Ascending aorta (tissue), 2 donors: ENCODE measurements at regions not wholly inside any gene's neighbourhood (a gene's known extent, or its start where the extent isn't known, plus 50 kb on each side); places are given as distances from the start of the nearest gene placed in this dataset.

ENCODE experiments used
- DNase-seq, 2 donors: peaks; one replicate each; pipeline ENCODE4 v3.0.0-alpha.2; 2019; ENCODE audit warnings: low spot score in 2 of 2
- H3K27ac ChIP-seq, 2 donors: fragments of 200-600 bp; sonication (generic); one replicate each; pipeline ENCODE4 v1.5.1; 2016 to 2017; ENCODE audit warnings: mild to moderate bottlenecking in 1 of 2
- H3K27me3 ChIP-seq: fragments of 200-600 bp; sonication (generic); one replicate; pipeline ENCODE4 v1.5.1; 2017
- H3K36me3 ChIP-seq, 2 donors: fragments of 200-600 bp; sonication (generic); one replicate each; pipeline ENCODE4 v1.5.1; 2016
- H3K4me1 ChIP-seq, 2 donors: fragments of 200-600 bp; sonication (generic); one replicate each; pipeline ENCODE4 v1.5.1; 2016 to 2017; ENCODE audit warnings: mild to moderate bottlenecking in 1 of 2
- H3K4me3 ChIP-seq, 2 donors: fragments of 200-600 bp; sonication (generic); one replicate each; pipeline ENCODE4 v1.5.1; 2016 to 2017; ENCODE audit warnings: mild to moderate bottlenecking in 1 of 2
- H3K9me3 ChIP-seq, 2 donors: fragments of 200-600 bp; sonication (generic); one replicate each; pipeline ENCODE4 v1.5.1; 2016
- intact Hi-C: fragments of 100-400 bp; cut with DNase I; formaldehyde crosslinking; loops from one replicate; pipeline ENCODE4 v1.15.1; 2023
- TF ChIP-seq, protein P1 (sequence below), 3 experiments: fragments of 200-600 bp in 2 of 3; fragments of 450-650 bp in 1 of 3; sonication (generic) in 2 of 3; IDR thresholded peaks; one replicate each; pipeline ENCODE4 v1.5.1; 2016 to 2019; ENCODE audit warnings: antibody characterized with exemption in 3 of 3, mild to moderate bottlenecking in 1 of 3, moderate library complexity in 1 of 3

DNA sequence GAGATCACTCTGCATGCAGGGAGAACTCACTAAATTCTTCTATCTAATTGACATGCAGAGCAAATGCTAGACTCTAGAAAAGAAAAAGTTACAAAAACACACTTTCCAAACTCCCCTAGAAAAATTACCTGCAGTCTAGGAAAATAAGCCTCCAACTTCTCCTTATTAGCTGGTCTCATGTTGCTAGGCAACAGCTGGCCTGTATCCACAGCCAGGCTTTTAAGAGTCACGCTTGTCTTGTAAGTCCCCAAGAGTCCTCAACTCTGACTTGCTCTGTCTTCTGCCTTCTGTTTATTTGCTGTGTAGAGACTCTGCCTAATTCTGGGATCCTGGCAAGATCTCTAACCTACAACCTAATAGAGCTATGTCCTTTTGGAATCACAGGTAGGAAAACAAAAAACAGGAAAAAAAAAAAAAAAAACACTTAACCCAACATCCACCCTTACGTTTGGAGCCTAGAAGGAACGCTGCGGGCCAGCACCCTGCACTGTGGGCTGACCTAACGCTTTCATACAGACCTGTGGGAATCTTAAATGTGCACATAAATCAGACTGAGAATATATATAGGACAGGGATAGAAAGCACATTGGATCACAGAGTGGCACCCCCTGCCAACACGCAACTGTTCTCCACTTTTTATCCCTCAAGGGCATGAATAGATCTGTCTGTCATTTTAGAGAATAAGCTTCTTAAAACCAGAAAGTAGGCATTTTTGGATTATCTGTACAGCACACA is 117.0 kb upstream of the PTPRZ1 start:
- no peaks in the 10 kb centered on the region for H3K36me3 ChIP-seq
- DNase-seq: no peak
- intact Hi-C loops: no loop called here
- no peak overlapping the region for H3K27ac ChIP-seq
- no peaks in the 10 kb centered on the region for H3K9me3 ChIP-seq
- no peak overlapping the region for H3K4me3 ChIP-seq
- H3K4me1 ChIP-seq: no peaks in the 10 kb centered on the region
- TF ChIP-seq, protein P1, sequence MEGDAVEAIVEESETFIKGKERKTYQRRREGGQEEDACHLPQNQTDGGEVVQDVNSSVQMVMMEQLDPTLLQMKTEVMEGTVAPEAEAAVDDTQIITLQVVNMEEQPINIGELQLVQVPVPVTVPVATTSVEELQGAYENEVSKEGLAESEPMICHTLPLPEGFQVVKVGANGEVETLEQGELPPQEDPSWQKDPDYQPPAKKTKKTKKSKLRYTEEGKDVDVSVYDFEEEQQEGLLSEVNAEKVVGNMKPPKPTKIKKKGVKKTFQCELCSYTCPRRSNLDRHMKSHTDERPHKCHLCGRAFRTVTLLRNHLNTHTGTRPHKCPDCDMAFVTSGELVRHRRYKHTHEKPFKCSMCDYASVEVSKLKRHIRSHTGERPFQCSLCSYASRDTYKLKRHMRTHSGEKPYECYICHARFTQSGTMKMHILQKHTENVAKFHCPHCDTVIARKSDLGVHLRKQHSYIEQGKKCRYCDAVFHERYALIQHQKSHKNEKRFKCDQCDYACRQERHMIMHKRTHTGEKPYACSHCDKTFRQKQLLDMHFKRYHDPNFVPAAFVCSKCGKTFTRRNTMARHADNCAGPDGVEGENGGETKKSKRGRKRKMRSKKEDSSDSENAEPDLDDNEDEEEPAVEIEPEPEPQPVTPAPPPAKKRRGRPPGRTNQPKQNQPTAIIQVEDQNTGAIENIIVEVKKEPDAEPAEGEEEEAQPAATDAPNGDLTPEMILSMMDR (IDR thresholded peaks at IDR 0.05): no peak
- H3K27me3 ChIP-seq: no peaks in the 10 kb centered on the region

DNA sequence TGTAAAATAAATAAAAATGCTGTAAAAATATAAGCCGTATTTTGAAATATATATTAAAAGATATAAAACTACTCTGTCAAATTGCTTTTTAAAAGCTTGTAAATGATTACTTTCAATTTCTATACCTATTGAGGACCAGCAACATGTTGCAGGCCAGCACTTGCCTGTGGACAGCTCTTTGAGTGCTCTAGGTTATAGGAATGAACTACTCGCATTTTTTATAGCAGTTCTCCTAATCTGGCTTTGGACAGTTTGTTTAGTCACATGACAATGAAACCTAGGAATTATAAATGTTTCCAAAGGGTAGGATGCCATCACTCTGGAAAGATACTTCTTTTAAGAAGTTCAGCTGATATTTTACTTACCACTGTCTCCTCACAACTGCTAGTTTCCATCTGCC is 117.7 kb upstream of the PTPRZ1 start:
- Histone ChIP-seq H3K4me1 (no peaks in the 10 kb centered on the region), H3K27me3 (no peaks in the 10 kb centered on the region), H3K36me3 (no peaks in the 10 kb centered on the region), H3K9me3 (no peaks in the 10 kb centered on the region), H3K4me3 (no peak overlapping the region), H3K27ac (no peak overlapping the region)
- intact Hi-C loops: no loop called here
- TF ChIP-seq, protein P1 (IDR thresholded peaks at IDR 0.05): no peak
- DNase-seq: no peak

DNA sequence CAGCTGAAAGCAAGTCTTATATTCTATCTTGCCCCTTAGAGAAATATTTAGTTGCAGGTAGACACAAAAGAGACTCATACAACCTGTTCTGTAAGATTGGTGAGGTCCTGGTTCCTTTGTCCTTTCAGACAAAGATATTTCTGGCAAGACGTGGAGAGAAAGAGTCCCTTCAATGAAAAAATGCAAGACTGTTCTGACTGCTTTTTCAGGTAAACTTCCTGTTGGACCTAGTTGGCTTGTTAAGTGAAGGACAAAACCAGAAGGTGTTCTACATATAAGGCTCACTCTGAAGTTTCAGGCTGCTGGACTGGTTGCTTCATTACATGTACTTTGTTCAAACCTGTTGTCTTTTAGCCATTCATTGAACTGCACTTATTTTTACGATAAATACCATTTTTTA is 119.0 kb upstream of the PTPRZ1 start:
- TF ChIP-seq, protein P1 (IDR thresholded peaks at IDR 0.05): no peak
- H3K9me3 ChIP-seq: no peaks in the 10 kb centered on the region
- DNase-seq: no peak
- no peaks in the 10 kb centered on the region for H3K27me3 ChIP-seq
- H3K36me3 ChIP-seq: no peaks in the 10 kb centered on the region
- H3K4me1 ChIP-seq: no peaks in the 10 kb centered on the region
- intact Hi-C loops: loop anchor here (5.0 kb wide), 1 partner anchor 243 kb away; no protein-coding TSS in a partner anchor
- no peak overlapping the region for H3K4me3 ChIP-seq
- H3K27ac ChIP-seq: no peak overlapping the region

DNA sequence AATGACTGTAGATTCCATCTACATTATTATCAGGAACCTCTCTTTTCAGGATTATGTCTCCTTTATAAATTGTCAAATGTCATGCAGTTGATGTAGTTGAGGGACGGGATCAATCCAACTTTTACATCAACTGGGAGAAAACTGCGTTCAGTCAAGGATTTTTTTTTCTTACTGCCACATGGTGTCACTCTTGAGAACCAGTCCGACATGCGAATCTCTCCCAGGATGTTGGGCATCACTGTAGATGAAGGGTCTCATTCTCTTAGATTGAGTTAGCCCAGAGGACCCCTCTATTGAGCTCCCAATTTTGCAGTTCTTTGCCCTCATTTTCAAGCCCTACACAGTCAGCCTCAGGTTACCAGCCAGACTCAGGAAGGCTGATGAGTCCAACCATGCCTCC is 120.3 kb upstream of the PTPRZ1 start:
- Histone ChIP-seq H3K4me1 (no peaks in the 10 kb centered on the region), H3K27me3 (no peaks in the 10 kb centered on the region), H3K9me3 (no peaks in the 10 kb centered on the region), H3K4me3 (no peak overlapping the region), H3K27ac (no peak overlapping the region), H3K36me3 (no peaks in the 10 kb centered on the region)
- no peak for DNase-seq
- TF ChIP-seq, protein P1 (IDR thresholded peaks at IDR 0.05): peak in 1 of 3 experiments; percentile 21
- intact Hi-C loops: loop anchor here (5.0 kb wide), 1 partner anchor 245 kb away; no protein-coding TSS in a partner anchor

DNA sequence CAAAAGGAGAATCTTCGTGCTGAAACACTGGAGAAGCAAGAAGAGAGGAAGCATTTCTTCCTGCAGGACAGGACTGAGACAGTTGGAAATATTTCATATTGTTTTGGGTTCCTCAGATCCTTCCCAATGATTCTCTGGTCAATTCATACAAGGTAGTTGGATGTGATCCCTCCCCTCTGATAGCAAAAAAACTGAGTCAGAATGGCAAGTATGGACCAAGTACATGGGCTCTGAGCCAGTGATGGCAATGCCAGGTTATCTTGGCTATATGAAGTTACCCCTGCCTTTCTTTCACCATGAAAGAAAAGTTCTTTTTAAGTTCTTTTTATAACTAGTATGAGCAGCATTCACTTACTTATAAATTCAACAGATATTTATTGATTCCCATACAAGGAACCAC is 124.4 kb upstream of the PTPRZ1 start:
- TF ChIP-seq, protein P1 (IDR thresholded peaks at IDR 0.05): no peak
- Histone ChIP-seq H3K4me1 (no peaks in the 10 kb centered on the region), H3K36me3 (no peaks in the 10 kb centered on the region), H3K4me3 (no peak overlapping the region), H3K27me3 (no peaks in the 10 kb centered on the region), H3K27ac (no peak overlapping the region), H3K9me3 (no peaks in the 10 kb centered on the region)
- intact Hi-C loops: no loop called here
- DNase-seq: no peak
